ENCODE measurements at regions not wholly inside any gene's neighbourhood (a gene's known extent, or its start where the extent isn't known, plus 50 kb on each side); places are given as distances from the start of the nearest gene placed in this dataset.
"Not testable (repeated sequence)": the region's sequence is repeated elsewhere in the genome, so short reads cannot be mapped to it uniquely, and the experiment has no call there.

DNA sequence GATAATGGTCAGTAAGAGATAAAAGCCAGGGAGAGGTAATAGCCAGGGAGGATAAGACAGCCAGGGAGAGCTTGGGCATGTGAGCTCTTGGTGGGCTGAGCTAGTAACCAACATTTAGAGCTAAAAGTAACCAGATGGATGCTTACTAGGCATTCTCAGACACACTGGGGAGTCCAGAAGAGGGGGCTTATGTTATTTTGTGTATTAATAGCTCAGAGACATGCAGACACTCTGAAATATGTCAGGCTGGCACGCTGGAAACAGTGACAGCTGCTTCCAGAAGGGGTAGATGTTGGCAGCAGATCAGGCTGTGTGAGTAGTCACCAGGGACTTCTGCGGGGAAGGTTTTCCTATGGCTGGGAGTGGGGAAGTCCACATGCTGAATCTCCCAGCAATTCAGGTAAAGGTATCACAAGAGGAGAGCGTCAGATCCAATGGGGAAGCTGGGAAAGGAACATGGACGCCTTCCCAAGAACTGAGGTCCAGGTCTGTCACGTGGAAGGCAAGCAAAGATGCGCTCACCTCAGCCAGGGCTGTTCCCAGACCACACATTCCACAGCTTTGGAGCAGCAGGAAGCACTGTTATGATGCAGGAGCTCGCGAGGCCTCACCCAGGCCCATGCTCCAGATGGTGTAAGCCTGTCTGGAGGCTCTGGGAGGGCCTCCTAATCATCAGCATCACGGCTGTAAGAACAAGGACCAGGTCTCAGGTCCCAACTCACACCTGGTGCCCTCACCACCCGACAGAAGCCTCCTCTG is 196.0 kb downstream of the ATP6V0E2 start:
- H3K4me2 ChIP-seq (replicated peaks; ENCODE audit: extremely low read depth, low read length, poor library complexity, severe bottlenecking); H3K27ac ChIP-seq (ENCODE audit: low read depth in 1 of 2, low read length in 2 of 2); H3K36me3 Mint-ChIP-seq; H4K20me1 ChIP-seq (ENCODE audit: insufficient read depth, low read length); H3K79me2 ChIP-seq (ENCODE audit: insufficient read depth, low read length); H3K4me1 Mint-ChIP-seq; H3K27me3 Mint-ChIP-seq (ENCODE audit: low read depth in 3 of 3); H3K36me3 ChIP-seq (replicated peaks in 1 of 2; ENCODE audit: control insufficient read depth in 1 of 2, insufficient read depth in 2 of 2, low read length in 2 of 2); H3K9me3 Mint-ChIP-seq; DNase-seq; H3K9ac ChIP-seq (ENCODE audit: insufficient read depth, low read length, poor library complexity, severe bottlenecking); H3K27me3 ChIP-seq (ENCODE audit: control insufficient read depth in 2 of 2, insufficient read depth in 2 of 2, low read length in 2 of 2); H3K4me1 ChIP-seq (ENCODE audit: control insufficient read depth in 1 of 2, insufficient read depth in 2 of 2, low read length in 2 of 2); H2AFZ ChIP-seq (ENCODE audit: insufficient read depth, low read depth, low read length, poor library complexity, severe bottlenecking); H3K4me3 ChIP-seq (replicated peaks in 1 of 3; ENCODE audit: low read depth in 2 of 3, low read length in 3 of 3); intact Hi-C loops (cut with micrococcal nuclease); H3K9me3 ChIP-seq (replicated peaks in 1 of 2; ENCODE audit: control insufficient read depth in 1 of 2, insufficient read depth in 1 of 2, low read length in 2 of 2); H3K4me3 Mint-ChIP-seq; H3K27ac Mint-ChIP-seq: not testable (repeated sequence)
- no CpG with 5 or more reads among the region's 10 CpGs for WGBS (ENCODE audit: insufficient coverage)

DNA sequence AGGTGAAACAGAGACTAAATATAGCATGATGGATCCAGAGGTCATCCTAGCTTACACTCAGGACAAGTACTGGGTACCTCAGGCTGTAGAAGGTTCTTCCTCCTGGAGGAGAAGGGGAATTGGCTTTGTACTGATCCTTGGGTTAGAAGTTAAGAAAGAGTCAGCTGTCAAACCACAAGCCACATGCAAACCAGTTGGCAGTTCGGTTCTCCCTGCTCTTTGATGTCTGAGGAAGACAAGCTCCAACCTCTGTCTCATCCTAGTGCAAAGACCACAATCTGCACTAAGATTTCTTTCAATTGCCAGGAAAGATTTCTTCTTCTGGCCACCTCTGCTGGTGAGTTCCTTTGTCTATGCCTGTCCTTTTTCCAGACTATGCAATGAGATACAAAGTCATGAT is 203.8 kb downstream of the ATP6V0E2 start:
- H3K9me3 ChIP-seq (replicated peaks in 1 of 2; ENCODE audit: control insufficient read depth in 1 of 2, insufficient read depth in 1 of 2, low read length in 2 of 2); H4K20me1 ChIP-seq (ENCODE audit: insufficient read depth, low read length); H3K27ac ChIP-seq (ENCODE audit: low read depth in 1 of 2, low read length in 2 of 2); H3K4me1 ChIP-seq (ENCODE audit: control insufficient read depth in 1 of 2, insufficient read depth in 2 of 2, low read length in 2 of 2); H3K27ac Mint-ChIP-seq; H2AFZ ChIP-seq (ENCODE audit: insufficient read depth, low read depth, low read length, poor library complexity, severe bottlenecking); H3K79me2 ChIP-seq (ENCODE audit: insufficient read depth, low read length); H3K4me3 ChIP-seq (replicated peaks in 1 of 3; ENCODE audit: low read depth in 2 of 3, low read length in 3 of 3); H3K36me3 Mint-ChIP-seq; H3K27me3 ChIP-seq (ENCODE audit: control insufficient read depth in 2 of 2, insufficient read depth in 2 of 2, low read length in 2 of 2); H3K27me3 Mint-ChIP-seq (ENCODE audit: low read depth in 3 of 3); DNase-seq; H3K4me3 Mint-ChIP-seq; H3K9ac ChIP-seq (ENCODE audit: insufficient read depth, low read length, poor library complexity, severe bottlenecking); H3K4me2 ChIP-seq (replicated peaks; ENCODE audit: extremely low read depth, low read length, poor library complexity, severe bottlenecking); H3K9me3 Mint-ChIP-seq; H3K4me1 Mint-ChIP-seq; intact Hi-C loops (cut with micrococcal nuclease); H3K36me3 ChIP-seq (replicated peaks in 1 of 2; ENCODE audit: control insufficient read depth in 1 of 2, insufficient read depth in 2 of 2, low read length in 2 of 2): not testable (repeated sequence)
- WGBS (ENCODE audit: insufficient coverage) = no CpG with 5 or more reads among the region's 1 CpG

DNA sequence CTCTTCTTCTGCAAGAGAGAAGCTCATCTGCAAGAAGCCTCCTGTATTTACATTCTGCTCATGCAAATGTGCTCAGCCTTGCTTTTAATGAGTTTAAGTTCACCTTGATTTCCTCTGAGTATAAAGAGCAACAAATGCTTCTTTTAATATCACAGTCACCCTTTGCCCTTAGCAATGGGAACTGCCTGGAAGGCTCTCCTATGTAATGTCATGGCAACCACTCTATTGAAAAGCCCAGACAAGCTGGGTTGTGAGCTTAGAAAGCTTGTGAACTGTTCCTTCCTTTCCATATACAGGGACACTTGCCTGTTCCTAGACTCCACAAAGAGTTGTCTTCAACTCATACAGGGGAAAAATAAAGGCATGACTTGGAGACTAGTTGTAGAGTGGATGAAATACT is 208.1 kb downstream of the ATP6V0E2 start:
- H2AFZ ChIP-seq (ENCODE audit: insufficient read depth, low read depth, low read length, poor library complexity, severe bottlenecking); H3K79me2 ChIP-seq (ENCODE audit: insufficient read depth, low read length); H3K36me3 ChIP-seq (replicated peaks in 1 of 2; ENCODE audit: control insufficient read depth in 1 of 2, insufficient read depth in 2 of 2, low read length in 2 of 2); H3K4me1 Mint-ChIP-seq; H3K4me3 Mint-ChIP-seq; H3K4me2 ChIP-seq (replicated peaks; ENCODE audit: extremely low read depth, low read length, poor library complexity, severe bottlenecking); H3K9me3 Mint-ChIP-seq; H4K20me1 ChIP-seq (ENCODE audit: insufficient read depth, low read length); H3K27me3 ChIP-seq (ENCODE audit: control insufficient read depth in 2 of 2, insufficient read depth in 2 of 2, low read length in 2 of 2); H3K27ac ChIP-seq (ENCODE audit: low read depth in 1 of 2, low read length in 2 of 2); H3K4me3 ChIP-seq (replicated peaks in 1 of 3; ENCODE audit: low read depth in 2 of 3, low read length in 3 of 3); intact Hi-C loops (cut with micrococcal nuclease); H3K27me3 Mint-ChIP-seq (ENCODE audit: low read depth in 3 of 3); DNase-seq; H3K9me3 ChIP-seq (replicated peaks in 1 of 2; ENCODE audit: control insufficient read depth in 1 of 2, insufficient read depth in 1 of 2, low read length in 2 of 2); H3K27ac Mint-ChIP-seq; H3K9ac ChIP-seq (ENCODE audit: insufficient read depth, low read length, poor library complexity, severe bottlenecking); H3K4me1 ChIP-seq (ENCODE audit: control insufficient read depth in 1 of 2, insufficient read depth in 2 of 2, low read length in 2 of 2); H3K36me3 Mint-ChIP-seq: not testable (repeated sequence)

DNA sequence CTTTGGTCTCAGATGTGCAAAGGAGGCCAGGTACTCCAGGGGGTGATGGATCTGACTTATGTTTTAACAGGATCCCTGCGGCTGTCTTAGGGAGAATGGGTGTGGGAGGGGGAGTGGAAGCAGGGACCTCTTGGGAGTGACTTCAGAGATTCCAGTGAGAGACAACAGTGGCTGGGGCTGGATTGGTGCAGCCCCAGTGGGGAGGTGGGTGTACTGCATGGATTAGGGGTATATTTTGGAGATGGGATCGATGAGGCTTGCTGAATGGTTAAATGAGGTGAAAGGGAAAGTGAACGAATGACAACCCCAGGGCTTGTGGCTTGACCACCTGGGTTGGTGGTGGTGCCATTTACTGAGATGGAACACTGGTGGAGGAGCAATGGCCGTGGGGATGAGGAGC is 211.0 kb downstream of the ATP6V0E2 start:
- DNase-seq; H3K36me3 ChIP-seq (replicated peaks in 1 of 2; ENCODE audit: control insufficient read depth in 1 of 2, insufficient read depth in 2 of 2, low read length in 2 of 2); H3K4me1 ChIP-seq (ENCODE audit: control insufficient read depth in 1 of 2, insufficient read depth in 2 of 2, low read length in 2 of 2); H3K4me2 ChIP-seq (replicated peaks; ENCODE audit: extremely low read depth, low read length, poor library complexity, severe bottlenecking); H2AFZ ChIP-seq (ENCODE audit: insufficient read depth, low read depth, low read length, poor library complexity, severe bottlenecking); H3K4me3 Mint-ChIP-seq; H3K9me3 Mint-ChIP-seq; H3K9ac ChIP-seq (ENCODE audit: insufficient read depth, low read length, poor library complexity, severe bottlenecking); H4K20me1 ChIP-seq (ENCODE audit: insufficient read depth, low read length); H3K4me3 ChIP-seq (replicated peaks in 1 of 3; ENCODE audit: low read depth in 2 of 3, low read length in 3 of 3); intact Hi-C loops (cut with micrococcal nuclease); H3K27ac ChIP-seq (ENCODE audit: low read depth in 1 of 2, low read length in 2 of 2); H3K36me3 Mint-ChIP-seq; H3K27me3 ChIP-seq (ENCODE audit: control insufficient read depth in 2 of 2, insufficient read depth in 2 of 2, low read length in 2 of 2); H3K9me3 ChIP-seq (replicated peaks in 1 of 2; ENCODE audit: control insufficient read depth in 1 of 2, insufficient read depth in 1 of 2, low read length in 2 of 2); H3K27me3 Mint-ChIP-seq (ENCODE audit: low read depth in 3 of 3); H3K79me2 ChIP-seq (ENCODE audit: insufficient read depth, low read length): not testable (repeated sequence)
- WGBS (ENCODE audit: insufficient coverage) = 90% methylated on average over 3 of the region's 4 CpGs
- peaks cover 17% of the 10 kb centered on the region for H3K4me1 Mint-ChIP-seq
- H3K27ac Mint-ChIP-seq = peak overlapping the region in 1 of 7 donors; percentile 76

Data from CD14-positive monocyte (primary cell).